Activated gamma-delta T cell (primary cell): ENCODE measurements at regions not wholly inside any gene's neighbourhood (a gene's known extent, or its start where the extent isn't known, plus 50 kb on each side); places are given as distances from the start of the nearest gene placed in this dataset.

Experiments
- DNase-seq: peaks from one replicate; lab custom pipeline; 2025; lab: John Stamatoyannopoulos, UW

GRCh38 chrX:39915081-39915480, 182.7 kb downstream of the BCOR start:
- DNase-seq = no peak

DNA sequence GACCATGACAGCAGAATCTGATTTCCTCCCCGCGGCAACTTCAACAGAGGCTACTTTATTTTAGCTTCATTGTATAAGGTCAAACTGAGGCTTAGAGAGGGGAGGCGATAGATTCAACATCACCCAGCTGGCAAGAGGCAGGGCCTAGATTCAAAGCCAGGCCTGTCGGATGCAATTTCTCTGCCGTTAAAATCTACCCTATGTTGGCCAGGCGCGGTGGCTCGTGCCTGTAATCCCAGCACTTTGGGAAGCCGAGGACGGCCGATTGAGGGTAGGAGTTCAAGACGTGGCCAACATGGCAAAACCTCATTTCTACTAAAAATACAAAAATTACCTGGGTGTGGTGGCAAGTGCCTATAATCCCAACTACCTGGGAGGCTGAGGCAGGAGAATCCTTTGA, 182.2 kb downstream of the BCOR start:
- DNase-seq = no peak

DNA sequence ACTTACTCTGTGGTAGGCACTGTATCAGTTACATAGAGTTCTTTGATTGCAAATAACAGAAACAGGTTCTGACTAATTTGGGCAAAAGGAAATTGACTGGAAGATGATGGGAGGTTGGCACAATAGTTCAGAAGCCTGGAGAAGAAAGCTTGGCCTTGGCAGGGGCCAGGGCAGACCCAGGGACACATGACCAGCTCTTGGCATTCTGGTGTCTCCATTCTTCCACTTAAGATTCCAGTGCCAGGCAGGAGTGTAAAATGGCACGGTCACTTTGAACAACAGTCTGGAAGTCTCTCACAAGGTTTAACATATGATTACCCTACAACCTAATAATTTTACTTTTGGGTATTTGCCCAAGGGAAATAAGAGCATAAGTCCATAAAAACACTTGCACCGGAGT, 175.9 kb downstream of the BCOR start:
- no peak for DNase-seq

DNA sequence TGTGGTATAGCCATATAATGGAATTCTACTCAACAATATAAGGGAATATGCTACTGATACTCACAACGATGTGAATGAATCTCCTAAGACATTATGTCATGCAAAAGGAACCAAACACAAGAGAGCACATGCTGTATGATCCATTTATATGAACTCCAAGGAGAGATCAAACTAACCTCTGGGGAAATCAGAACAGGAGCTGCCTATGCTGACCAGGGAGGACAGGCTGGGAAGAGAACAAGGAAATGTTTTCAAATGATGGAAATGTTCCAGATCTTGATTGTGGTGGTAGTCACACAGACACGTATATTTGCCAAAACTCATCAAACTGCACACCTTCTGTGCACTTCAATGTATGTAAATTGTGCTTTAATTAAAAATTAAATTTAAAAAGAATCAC, 175.3 kb downstream of the BCOR start:
- no peak for DNase-seq

GRCh38 chrX:39922926-39923325, 174.8 kb downstream of the BCOR start:
- no peak for DNase-seq

GRCh38 chrX:39927380-39927779, 170.4 kb downstream of the BCOR start:
- no peak for DNase-seq

GRCh38 chrX:39928704-39929378, 168.9 kb downstream of the BCOR start:
- DNase-seq = no peak

DNA sequence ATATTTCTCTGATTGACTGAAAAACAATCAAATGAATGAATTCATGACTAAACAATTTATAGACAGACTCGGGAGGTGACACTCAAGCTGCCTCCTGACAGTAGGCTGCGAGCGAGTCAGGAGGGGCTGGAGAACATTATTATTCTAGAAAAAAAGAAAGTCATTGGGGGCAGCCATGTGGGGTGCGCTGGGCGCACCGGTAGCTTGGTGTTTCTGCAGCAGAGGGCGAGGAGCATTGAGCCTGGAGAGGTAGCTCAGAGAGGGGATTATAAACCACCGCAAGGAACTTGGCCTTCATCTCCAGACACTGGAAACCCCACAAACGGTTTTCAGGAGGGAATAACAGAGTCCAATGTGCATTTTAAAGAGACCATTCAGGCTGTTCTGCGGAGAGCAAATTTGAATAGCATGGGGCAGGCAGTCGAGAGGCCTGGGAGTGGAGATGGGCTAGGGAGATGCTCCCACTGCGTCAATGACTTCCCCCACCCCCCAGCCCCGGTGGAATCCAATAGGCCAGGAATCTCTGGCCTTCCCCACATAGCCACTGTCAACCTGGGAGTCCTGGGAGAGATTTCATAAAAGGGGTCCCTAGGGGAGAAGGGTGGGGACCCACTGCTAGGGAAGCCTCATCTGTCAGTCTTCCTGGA, 168.3 kb downstream of the BCOR start:
- DNase-seq = no peak

- DNase-seq = no peak
These were observed 166.8 kb downstream of the BCOR start for GRCh38 chrX:39930786-39931528.

DNA sequence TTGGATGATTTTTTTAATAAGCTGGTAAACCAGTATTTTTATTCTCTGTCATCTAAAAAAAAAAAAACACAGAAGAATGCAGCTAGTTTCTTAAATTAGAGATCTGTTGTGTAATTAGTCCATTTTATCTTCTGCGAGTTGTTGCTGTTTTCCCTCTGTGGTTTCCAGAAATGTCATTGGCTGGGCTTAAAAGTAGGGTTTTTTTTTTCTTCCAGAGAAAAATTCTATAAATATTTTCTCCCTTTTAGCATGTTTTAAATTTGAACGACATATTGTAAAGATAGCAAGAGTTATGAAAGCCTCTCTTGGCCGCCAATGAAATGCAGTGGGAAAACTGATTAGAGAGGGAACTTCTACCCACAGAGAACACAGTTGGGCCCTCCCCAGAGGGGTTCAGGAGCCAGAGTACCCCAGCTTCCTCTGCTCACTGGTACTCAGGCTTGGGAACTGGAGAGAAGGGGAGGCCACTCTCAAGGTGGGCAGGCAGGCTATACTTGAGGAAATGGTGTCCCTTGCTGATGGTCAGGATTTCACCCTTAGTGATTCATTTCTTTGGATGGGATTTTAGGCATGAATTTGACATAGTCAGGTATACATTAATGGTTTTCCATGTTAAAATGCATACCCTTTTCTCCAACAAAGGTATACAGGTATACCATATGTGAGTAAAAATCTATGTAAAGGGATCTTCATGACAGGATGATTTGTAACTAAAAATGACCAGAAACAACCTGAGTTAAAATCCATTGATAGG, 166.1 kb downstream of the BCOR start:
- DNase-seq = no peak

- DNase-seq = no peak
These were observed 162.2 kb downstream of the BCOR start for GRCh38 chrX:39935411-39936064.

DNA sequence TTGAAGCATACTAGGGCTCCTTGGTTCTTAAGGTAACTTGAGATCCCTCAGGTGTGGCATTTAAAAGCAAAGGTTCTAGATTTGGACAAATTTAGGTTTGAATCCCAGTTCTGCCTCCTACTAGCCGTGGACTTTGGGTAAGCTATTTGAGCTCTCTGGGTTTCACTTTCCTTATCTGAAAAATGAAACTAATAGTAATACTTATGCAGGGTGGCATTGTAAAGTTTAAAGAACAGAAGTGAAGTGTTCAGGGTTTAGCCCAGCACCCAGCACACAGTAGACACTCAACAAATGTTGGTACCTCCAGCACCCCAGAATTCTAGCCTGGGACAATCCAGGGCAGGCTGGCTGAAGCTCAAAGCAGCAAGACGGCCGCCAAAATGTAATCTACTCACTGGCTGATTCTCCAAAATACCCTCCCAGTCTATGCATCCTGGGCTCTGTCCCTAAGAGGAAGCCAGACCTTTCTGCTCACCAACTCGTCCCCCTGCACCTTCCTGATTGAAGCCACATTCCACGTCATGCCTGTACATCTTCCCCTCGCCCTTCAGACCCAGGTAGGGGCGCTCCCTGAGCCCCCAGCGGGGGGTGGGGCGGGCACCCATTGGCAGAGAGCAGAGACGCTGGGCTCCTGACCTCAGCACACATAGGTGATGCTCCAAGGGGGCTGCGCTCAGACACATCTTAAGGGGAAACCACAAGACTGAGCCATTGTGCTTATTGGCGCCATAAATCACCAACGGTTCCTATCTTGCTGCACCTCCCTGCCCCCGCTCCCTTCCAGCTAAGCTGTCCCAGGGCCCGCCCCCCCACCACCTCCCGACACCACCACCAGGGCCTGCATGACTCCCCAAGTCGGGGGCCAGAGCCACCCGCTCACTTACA, 160.6 kb downstream of the BCOR start:
- no peak for DNase-seq

GRCh38 chrX:39938466-39938865, 159.3 kb downstream of the BCOR start:
- no peak for DNase-seq

GRCh38 chrX:39939678-39940077, 158.1 kb downstream of the BCOR start:
- DNase-seq = no peak

- DNase-seq = no peak
These were observed 156.3 kb downstream of the BCOR start for GRCh38 chrX:39941332-39941920.

- DNase-seq = no peak
These were observed 153.3 kb downstream of the BCOR start for GRCh38 chrX:39944416-39944815.

DNA sequence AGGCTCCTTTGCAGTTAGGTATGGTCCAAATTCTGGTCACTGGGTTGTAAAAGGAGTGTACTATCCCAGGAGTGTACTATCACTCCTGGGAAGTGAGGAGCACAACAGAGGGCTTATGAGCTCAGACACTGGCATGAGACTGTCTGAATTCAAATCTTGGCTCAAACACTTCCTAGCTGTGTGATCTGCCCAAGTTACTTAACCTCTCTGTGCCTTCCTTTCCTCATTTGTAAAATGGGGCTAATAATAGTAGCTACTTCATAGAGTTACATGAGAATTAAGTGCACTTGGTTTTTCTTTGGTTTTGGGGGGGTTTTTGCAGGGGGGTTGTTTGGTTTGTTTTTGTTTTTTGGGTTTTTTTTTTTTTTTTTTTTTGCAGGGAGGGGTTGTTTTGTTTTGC, 152.0 kb downstream of the BCOR start:
- no peak for DNase-seq

DNA sequence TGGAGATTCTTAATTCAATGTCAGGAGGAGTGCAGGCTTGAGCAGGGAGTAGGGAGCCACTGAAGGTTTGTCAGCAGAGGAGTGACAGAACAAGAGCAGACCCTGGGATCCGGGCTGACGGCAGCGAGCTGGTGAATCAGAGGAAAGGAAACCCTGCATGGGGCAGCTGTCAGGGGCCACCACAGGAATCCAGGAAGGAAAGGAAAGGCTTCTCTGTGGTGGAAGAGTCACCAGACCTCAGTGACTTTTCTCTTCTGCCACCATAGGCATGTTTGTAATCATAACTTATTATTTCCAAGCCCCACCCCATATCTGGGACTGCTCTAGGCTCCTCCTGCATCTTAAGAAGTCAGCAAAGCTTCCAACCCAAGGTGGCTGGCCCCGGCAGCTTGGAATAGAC, 150.9 kb downstream of the BCOR start:
- DNase-seq = no peak

DNA sequence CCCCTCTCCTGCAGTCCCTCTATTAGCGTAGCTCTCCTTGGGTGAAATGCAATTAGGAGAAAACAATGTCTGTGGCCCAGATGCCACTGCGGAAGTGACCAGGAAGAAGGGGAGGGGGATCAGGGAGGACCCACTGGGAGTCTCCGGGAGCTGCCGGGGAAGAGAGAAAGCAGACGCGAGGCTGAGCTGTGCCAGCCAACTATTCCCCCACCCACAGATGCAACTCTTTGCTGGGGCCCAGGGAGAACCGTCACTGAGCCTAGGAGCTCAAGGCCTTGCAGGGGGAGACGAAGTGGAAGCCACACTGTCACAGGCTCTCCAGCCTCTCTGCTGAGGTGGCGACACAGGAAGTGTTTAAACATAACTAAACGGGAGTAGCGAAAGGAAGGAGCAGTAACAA, 149.2 kb downstream of the BCOR start:
- DNase-seq = no peak

- DNase-seq = no peak
These were observed 147.6 kb downstream of the BCOR start for GRCh38 chrX:39950018-39950688.
